Activated naive CD4-positive, alpha-beta T cell treated with anti-CD3 and anti-CD28 coated beads, Interleukin-2, amount 10 ng/mL, durations not matched to agents 7 days and 5 days (primary cell): ENCODE measurements at regions not wholly inside any gene's neighbourhood (a gene's known extent, or its start where the extent isn't known, plus 50 kb on each side); places are given as distances from the start of the nearest gene placed in this dataset.

Experiments
- CTCF ChIA-PET: fragments of 350-600 bp; sonication (Branson Sonifier 250); formaldehyde crosslinking; loops from one replicate; lab custom pipeline; 2021; ENCODE audit warnings: antibody characterized with exemption; lab: Charles Lee
- DNase-seq: peaks from one replicate; pipeline ENCODE4 v3.0.0-alpha.2; 2020
- H3K27ac Mint-ChIP-seq: one replicate; pipeline ENCODE4 v1.8.0; 2021; ENCODE audit warnings: mild to moderate bottlenecking, moderate library complexity, mixed read lengths
- H3K27me3 Mint-ChIP-seq: one replicate; pipeline ENCODE4 v1.8.0; 2021; ENCODE audit warnings: mild to moderate bottlenecking, mixed read lengths
- H3K36me3 Mint-ChIP-seq: one replicate; pipeline ENCODE4 v1.8.0; 2021; ENCODE audit warnings: mixed read lengths
- H3K4me1 Mint-ChIP-seq: one replicate; pipeline ENCODE4 v1.8.0; 2021; ENCODE audit warnings: mixed read lengths
- H3K4me3 Mint-ChIP-seq: one replicate; pipeline ENCODE4 v1.8.0; 2021; ENCODE audit warnings: mild to moderate bottlenecking, moderate library complexity, mixed read lengths
- H3K9me3 Mint-ChIP-seq: one replicate; pipeline ENCODE4 v1.8.0; 2021; ENCODE audit warnings: mixed read lengths

DNA sequence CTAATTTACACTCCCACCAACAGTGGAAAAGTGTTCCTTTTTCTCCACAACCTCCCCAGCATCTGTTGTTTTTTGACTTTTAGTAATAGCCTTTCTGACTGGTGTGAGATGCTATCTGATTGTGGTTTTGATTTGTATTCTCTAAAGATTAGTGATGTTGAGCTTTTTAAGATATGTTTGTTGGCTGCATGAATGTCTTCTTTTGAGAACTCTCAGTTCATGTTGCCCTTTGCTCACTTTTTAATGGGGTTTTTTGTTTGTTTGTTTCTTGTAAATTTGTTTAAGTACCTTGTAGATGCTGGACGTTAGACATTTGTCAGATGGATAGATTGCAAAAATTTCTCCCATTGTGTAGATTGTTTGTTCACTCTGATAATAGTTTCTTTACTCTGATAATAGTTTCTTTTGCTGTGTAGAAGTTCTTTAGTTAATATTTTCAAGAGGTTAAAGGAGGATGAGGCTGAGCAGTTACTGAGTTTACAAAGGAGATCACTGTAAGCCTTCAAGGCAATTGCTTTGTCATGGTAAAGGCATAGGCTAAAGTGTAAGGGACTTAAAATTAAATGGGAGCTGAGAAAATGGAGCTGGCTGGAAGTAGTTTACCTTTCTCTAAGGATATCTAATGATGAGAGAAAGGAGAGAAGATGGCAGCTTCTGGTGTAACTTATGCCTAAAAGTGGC, 323.4 kb downstream of the PCDH7 start:
- H3K4me1 Mint-ChIP-seq, result no peaks in the 10 kb centered on the region
- H3K4me3 Mint-ChIP-seq, result no peak overlapping the region
- H3K36me3 Mint-ChIP-seq, result no peaks in the 10 kb centered on the region
- no peak for DNase-seq
- no peak overlapping the region for H3K27ac Mint-ChIP-seq
- CTCF ChIA-PET, result no interaction called here
- H3K27me3 Mint-ChIP-seq, result no peaks in the 10 kb centered on the region
- H3K9me3 Mint-ChIP-seq, result peaks cover 1% of the 10 kb centered on the region

DNA sequence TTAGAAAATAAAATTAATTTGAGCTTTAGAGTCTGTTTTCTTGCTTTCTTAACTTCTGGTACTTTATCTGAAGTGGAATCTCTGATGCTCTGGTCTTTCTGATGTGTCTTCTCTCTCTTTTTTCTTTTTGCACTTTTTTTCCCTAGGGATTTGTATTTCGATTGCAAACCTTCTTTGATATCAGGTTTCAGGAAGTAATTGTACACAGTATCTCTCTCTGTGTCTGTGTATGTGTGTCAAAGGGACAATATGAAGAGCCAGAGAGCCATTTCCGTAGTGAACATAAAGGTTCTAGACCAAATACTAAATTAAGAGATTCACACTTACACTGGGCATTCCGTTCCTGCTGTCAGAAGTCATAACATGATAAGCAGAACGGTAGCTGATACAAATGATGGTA, 325.0 kb downstream of the PCDH7 start:
- Mint-ChIP-seq H3K36me3 (no peaks in the 10 kb centered on the region), H3K4me3 (no peak overlapping the region), H3K27me3 (no peaks in the 10 kb centered on the region), H3K4me1 (no peaks in the 10 kb centered on the region), H3K27ac (no peak overlapping the region), H3K9me3 (peaks cover under 1% of the 10 kb centered on the region)
- DNase-seq, result no peak
- CTCF ChIA-PET, result no interaction called here

- no peak for DNase-seq
- Mint-ChIP-seq H3K4me1 (no peaks in the 10 kb centered on the region), H3K36me3 (no peaks in the 10 kb centered on the region), H3K27me3 (no peaks in the 10 kb centered on the region), H3K27ac (no peak overlapping the region), H3K9me3 (no peaks in the 10 kb centered on the region), H3K4me3 (no peak overlapping the region)
- CTCF ChIA-PET, result no interaction called here
These were observed 325.7 kb downstream of the PCDH7 start for GRCh38 chr4:31045724-31046318.

DNA sequence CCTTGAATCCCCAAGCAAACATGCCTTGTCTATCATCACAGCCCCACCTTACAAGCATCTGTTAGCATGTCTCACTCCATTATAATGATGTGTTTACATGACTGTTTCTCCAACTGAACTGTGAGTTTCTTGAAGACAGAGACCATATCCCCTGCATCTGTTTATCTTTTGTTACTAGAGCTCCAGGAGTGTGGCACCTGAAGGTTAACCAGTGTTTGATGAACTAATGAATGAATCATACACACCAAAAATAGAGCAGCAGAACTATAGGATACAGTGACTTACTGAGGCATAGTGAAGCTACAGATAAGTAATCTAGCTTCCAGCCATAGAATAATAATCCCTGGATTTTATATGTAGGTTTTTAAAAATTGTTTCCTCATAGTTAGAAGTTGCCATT, 331.0 kb downstream of the PCDH7 start:
- no peaks in the 10 kb centered on the region for H3K36me3 Mint-ChIP-seq
- H3K4me3 Mint-ChIP-seq, result no peak overlapping the region
- CTCF ChIA-PET, result no interaction called here
- H3K27me3 Mint-ChIP-seq, result no peaks in the 10 kb centered on the region
- no peak overlapping the region for H3K27ac Mint-ChIP-seq
- H3K4me1 Mint-ChIP-seq, result no peaks in the 10 kb centered on the region
- no peak for DNase-seq
- peaks cover 3% of the 10 kb centered on the region for H3K9me3 Mint-ChIP-seq

DNA sequence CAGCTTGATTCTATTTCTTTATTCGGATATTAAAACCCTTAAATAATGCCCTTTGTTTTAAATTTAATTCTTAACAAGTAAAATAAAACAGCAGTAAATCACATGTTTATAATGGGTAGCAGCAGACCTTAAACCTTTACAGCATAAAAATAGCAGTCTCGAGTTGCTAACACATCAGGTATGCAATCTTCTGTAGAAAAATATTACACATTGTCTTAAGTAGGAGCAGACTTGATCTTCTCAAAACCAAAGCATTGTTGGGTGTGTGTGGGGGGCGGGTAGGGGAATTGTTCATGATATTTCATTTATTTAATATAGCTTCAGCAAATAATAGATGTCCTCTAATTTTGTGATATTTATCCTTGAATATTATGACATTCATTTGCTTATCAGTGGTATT, 331.4 kb downstream of the PCDH7 start:
- CTCF ChIA-PET, result no interaction called here
- no peaks in the 10 kb centered on the region for H3K4me1 Mint-ChIP-seq
- DNase-seq, result no peak
- H3K36me3 Mint-ChIP-seq, result no peaks in the 10 kb centered on the region
- H3K9me3 Mint-ChIP-seq, result peaks cover 4% of the 10 kb centered on the region
- H3K4me3 Mint-ChIP-seq, result no peak overlapping the region
- no peaks in the 10 kb centered on the region for H3K27me3 Mint-ChIP-seq
- H3K27ac Mint-ChIP-seq, result no peak overlapping the region

DNA sequence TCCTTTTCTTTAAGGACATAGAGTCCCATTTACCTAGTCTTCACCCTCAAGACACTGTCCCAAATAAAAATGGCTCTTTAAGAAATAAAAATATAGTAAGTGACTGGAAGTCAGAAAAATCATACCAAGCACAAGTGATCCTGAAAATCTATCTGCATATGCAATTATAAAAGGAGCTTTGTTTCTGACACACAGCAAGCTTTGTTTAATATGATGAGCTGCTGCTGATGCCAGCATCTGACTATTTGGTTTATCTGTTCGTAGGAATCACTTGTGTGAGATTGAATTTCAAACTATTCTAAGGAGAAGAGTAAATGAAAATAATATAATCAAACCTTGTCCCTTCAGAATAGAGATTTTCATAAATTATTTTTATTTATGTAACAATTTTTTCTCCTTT, 332.4 kb downstream of the PCDH7 start:
- no peaks in the 10 kb centered on the region for H3K36me3 Mint-ChIP-seq
- no peak for DNase-seq
- H3K27ac Mint-ChIP-seq, result no peak overlapping the region
- no peaks in the 10 kb centered on the region for H3K27me3 Mint-ChIP-seq
- H3K9me3 Mint-ChIP-seq, result peaks cover 4% of the 10 kb centered on the region
- no peak overlapping the region for H3K4me3 Mint-ChIP-seq
- H3K4me1 Mint-ChIP-seq, result no peaks in the 10 kb centered on the region
- CTCF ChIA-PET, result no interaction called here

DNA sequence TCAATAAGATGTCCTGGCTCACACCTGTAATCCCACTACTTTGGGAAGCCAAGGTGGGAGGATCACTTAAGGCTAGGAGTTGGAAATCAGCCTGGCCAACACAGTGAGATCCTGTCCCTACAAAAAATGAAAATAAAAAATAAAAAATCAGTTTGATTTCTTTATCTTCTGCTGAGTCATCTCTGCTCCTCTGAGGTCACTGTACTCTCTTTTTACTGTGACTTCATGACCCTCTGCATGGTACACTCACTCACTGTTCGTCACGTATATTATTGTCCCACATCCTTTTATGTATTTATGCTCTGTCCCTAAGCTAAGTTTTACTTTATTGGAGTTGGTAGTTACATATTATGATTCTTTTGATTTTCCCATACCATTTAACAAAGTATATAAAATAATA, 333.3 kb downstream of the PCDH7 start:
- CTCF ChIA-PET, result no interaction called here
- H3K9me3 Mint-ChIP-seq, result peaks cover 4% of the 10 kb centered on the region
- no peaks in the 10 kb centered on the region for H3K4me1 Mint-ChIP-seq
- H3K4me3 Mint-ChIP-seq, result no peak overlapping the region
- no peak for DNase-seq
- H3K27me3 Mint-ChIP-seq, result no peaks in the 10 kb centered on the region
- no peak overlapping the region for H3K27ac Mint-ChIP-seq
- H3K36me3 Mint-ChIP-seq, result no peaks in the 10 kb centered on the region

GRCh38 chr4:31054295-31054694, 334.1 kb downstream of the PCDH7 start:
- Mint-ChIP-seq H3K9me3 (peaks cover 4% of the 10 kb centered on the region), H3K4me1 (no peaks in the 10 kb centered on the region), H3K27ac (no peak overlapping the region), H3K27me3 (no peaks in the 10 kb centered on the region), H3K36me3 (no peaks in the 10 kb centered on the region), H3K4me3 (no peak overlapping the region)
- no peak for DNase-seq
- CTCF ChIA-PET, result no interaction called here

- CTCF ChIA-PET, result no interaction called here
- no peak for DNase-seq
- H3K4me3 Mint-ChIP-seq, result no peak overlapping the region
These were observed 338.5 kb downstream of the PCDH7 start for GRCh38 chr4:31058656-31059055.

DNA sequence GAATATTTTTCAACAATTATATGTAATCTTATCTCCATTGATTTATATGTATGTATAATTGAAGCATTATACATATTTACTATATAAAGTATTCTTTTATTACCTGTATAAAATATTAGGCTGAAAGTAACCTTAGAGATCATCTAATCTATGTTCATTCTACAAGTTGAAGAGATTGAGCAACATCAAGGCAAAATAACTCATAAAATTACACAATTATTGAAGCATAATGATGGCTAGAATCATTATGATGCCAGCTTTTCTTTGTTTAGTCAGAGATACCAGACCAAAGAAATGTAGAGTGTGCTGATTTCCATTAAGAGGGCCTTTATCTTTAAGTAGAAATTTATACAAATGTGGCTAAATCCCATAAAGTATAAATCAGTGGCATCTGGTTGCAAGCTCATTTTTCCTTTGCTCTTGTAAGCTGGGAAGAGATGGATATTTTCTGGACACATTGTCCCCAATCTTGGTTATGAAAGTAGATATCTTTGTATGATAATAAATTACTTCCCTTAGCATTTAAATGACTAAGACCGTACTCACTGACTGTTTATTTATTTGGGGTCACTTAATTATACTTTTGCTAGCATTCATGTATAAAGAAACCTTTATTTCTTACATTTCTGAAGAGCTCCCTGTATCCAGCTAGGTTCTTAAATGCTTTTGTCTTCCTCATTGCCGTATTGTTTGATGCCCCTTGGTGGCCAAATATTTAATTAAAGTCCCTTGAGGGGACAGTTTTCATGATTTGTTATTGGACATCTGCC, 339.8 kb downstream of the PCDH7 start:
- Mint-ChIP-seq H3K27ac (no peak overlapping the region), H3K27me3 (no peaks in the 10 kb centered on the region), H3K4me1 (no peaks in the 10 kb centered on the region), H3K36me3 (no peaks in the 10 kb centered on the region), H3K9me3 (peaks cover 2% of the 10 kb centered on the region), H3K4me3 (no peak overlapping the region)
- DNase-seq, result no peak
- CTCF ChIA-PET, result interaction anchor here (0.6 kb wide), 1 partner anchor 922 kb away, joined by 3 read pairs; no protein-coding TSS in a partner anchor

More at GRCh38 chr4:31058656-31059055, 338.5 kb downstream of the PCDH7 start:
- peaks cover 2% of the 10 kb centered on the region for H3K9me3 Mint-ChIP-seq
- H3K27ac Mint-ChIP-seq, result no peak overlapping the region
- no peaks in the 10 kb centered on the region for H3K36me3 Mint-ChIP-seq
- no peaks in the 10 kb centered on the region for H3K27me3 Mint-ChIP-seq
- H3K4me1 Mint-ChIP-seq, result no peaks in the 10 kb centered on the region

DNA sequence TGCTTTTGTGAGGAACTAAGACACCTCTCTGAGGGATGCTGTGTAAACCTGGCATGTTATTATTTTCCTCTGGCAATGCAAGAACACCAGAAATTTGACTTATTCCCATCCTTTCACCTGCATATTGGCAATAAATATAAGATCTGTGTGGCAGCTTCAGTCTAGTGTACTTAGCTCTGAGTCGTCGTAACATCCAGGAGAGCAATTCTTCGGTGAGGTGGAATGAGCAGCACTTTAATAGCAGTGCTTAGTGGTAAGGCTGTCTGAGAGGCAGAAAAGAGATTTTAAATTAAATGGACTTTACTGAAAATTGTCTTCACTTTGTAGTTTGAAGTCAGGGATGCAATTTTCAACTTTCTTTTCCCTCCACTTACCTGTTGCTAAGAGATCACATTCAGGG, 344.9 kb downstream of the PCDH7 start:
- CTCF ChIA-PET, result no interaction called here
- Mint-ChIP-seq H3K36me3 (no peaks in the 10 kb centered on the region), H3K4me3 (no peak overlapping the region), H3K4me1 (no peaks in the 10 kb centered on the region), H3K27me3 (no peaks in the 10 kb centered on the region), H3K27ac (no peak overlapping the region), H3K9me3 (peaks cover 2% of the 10 kb centered on the region)
- DNase-seq, result no peak

DNA sequence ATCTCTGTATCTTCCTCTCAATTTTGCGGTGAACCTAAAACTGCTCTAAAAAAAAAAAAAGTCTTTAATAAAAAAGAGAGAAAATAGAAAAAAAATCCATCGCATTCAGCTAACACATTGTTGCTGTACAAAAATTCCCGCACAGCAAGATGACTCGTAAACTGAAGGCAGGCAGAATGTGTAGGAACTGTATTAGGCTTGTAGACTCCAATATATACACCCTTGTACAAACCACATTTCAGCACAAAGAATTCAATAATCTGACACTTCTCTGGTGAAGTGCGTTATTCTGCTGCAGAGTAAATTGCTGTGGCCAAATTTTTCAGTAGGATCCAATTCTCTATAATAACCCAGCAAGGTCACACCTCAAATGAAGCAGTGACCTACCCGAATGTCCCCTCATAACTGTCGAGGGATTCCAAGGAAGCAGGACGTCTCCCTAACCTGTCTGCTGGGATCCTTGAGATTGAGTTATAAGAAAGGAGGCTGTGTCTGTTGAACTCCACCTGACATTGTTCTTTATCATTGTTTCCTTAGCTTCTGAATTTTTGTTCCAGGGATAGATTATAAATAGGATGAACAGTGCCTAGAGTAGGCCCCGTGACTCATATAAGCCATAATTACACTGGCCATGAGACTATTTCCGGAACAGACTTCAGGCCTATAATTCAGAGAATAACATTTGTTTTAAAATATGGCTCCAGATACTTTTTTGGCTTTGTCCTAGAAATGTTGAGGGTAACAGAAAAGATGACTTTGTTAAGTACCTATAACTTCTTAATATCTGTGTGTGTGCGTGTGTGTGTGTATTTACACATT, 348.3 kb downstream of the PCDH7 start:
- H3K4me3 Mint-ChIP-seq, result no peak overlapping the region
- no peaks in the 10 kb centered on the region for H3K27me3 Mint-ChIP-seq
- no peak overlapping the region for H3K27ac Mint-ChIP-seq
- CTCF ChIA-PET, result no interaction called here
- H3K9me3 Mint-ChIP-seq, result peaks cover 2% of the 10 kb centered on the region
- no peak for DNase-seq
- no peaks in the 10 kb centered on the region for H3K36me3 Mint-ChIP-seq
- H3K4me1 Mint-ChIP-seq, result no peaks in the 10 kb centered on the region

- no peaks in the 10 kb centered on the region for H3K36me3 Mint-ChIP-seq
- no peak overlapping the region for H3K27ac Mint-ChIP-seq
- no peak for DNase-seq
- peaks cover 2% of the 10 kb centered on the region for H3K9me3 Mint-ChIP-seq
- no peak overlapping the region for H3K4me3 Mint-ChIP-seq
- H3K4me1 Mint-ChIP-seq, result no peaks in the 10 kb centered on the region
- H3K27me3 Mint-ChIP-seq, result no peaks in the 10 kb centered on the region
- CTCF ChIA-PET, result no interaction called here
These were observed 349.0 kb downstream of the PCDH7 start for GRCh38 chr4:31069151-31069550.
